Activated effector memory CD4-positive, alpha-beta T cell treated with Interleukin-2 at 50 U/mL for 16 hours (primary cell): ENCODE measurements at regions not wholly inside any gene's neighbourhood (a gene's known extent, or its start where the extent isn't known, plus 50 kb on each side); places are given as distances from the start of the nearest gene placed in this dataset.
"Not testable (repeated sequence)": the region's sequence is repeated elsewhere in the genome, so short reads cannot be mapped to it uniquely, and the experiment has no call there.

Experiments used
- DNase-seq: peaks from one replicate; pipeline ENCODE4 v3.0.0-alpha.2; 2020

DNA sequence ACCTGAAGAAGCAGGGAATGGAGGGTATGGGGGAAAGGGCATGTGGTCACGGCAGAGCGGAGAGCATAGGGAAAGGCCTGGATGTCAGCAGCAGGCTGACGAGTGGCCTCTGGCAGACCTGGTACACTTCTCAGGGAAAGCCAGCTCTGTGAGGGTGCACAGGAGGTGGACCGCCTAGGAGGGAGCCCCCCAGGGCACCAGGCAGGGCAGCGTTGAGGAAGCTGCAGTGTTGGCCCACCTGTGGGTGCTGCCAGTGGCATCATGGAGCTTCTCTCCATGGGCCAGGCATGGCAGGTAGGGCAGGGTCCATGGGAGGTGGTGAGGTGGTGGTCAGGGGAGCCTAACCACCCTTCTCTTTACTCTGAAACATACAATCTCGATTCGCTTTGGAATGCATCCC, 143.0 kb upstream of the PITX1 start:
- DNase-seq = no peak

DNA sequence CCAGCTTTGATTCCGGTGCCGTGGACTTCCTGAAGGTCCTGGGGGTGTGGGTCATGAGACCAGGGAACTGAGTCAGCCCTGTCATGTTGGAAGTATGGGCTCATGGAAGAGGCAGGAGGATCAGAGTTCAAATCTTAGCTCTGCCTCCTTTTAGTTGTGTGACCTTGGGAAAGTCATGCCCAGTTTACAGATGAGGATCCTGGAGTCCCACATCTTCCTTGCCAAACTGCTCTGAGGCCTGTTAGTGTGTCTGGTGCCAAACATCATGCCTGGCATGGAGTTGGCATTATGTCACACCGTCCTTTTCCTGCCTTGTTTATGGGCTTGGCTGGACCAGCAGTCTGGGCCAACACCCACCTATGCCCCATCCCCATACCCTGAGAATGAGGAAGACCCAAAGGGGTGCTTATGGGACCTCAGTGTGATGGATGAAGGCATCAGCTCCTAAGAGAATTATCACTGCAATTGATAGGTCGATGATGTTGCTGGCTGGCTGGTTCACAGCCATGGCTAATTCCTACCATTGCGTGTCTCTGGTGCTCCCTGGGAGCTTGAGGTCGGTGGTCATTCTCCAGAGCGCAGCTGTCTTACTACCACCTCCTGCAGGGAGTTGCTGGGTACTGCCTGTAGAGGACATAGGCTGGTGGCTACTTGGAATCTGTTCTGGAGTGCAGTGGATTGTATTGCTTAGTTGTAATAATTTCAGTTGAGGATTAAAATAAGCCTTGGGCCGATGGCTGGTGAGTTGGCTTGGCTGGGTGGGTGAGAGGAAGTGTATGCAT, 140.5 kb upstream of the PITX1 start:
- no peak for DNase-seq

DNA sequence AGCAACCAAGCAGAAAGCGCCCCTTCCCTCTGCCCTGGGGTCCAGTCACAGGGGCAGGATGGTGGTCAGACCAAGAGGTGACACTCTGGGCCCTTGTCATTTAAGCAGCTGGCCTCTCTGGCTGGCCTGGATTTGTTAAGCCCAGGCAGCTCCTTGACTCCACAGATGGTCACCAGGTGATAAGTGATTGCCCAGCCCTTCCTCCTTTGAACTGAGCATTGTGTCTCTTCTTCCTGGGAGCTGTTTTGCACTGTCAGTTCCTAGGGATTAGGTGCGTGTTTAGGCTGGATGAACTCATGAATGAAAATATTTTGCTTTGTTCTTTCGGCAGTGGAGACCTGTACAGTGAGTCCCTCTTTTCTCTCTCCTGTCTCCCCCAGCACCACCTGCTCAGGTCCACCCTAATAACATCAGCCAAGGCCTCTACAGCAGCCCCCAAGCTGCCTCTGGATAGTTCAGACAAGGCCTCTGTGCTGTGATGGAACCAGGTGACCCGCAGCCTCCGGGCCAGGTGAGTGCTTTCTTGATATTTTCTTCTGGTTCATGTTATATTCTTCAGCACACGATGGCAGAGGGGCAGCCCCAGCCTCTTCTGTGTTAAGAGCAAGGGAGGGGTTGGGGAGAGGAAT, 139.7 kb upstream of the PITX1 start:
- DNase-seq = no peak

DNA sequence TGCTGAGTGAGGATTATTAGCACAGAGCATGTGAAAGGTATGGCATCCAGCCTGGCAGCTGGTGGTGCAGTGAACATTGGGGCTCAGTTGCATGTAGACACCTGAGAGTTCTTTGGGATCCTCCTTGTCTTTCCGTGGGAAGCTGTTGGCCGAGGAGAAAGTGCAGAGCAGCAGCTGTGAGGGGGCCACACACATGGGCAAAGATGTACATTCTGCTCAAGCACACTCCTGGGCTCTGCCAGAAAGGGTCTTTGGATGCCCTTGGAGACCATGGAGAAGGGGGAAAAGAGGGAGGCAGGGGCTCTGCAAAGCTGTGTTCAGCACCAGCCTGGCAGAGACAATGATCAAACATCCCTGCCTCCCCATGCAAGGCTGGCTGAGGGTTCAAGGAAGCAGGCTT, 138.7 kb upstream of the PITX1 start:
- DNase-seq = no peak

DNA sequence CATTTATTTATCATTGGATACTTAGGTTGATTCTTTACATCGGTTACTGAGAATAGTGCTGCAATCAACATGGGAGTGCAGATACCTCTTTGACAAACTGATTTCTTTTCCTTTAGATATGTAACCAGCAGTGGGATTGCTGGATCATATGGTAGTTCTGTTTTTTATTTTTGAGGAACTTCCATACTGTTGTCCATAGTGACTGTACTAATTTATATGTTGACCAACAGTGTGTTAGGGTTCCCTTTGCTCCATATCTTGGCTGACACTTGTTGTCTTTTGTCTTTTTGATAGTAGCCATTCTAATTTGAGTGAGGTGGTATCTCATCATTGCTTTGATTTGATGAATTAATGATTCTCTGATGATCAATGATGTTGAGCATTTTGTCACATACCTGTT, 137.3 kb upstream of the PITX1 start:
- no peak for DNase-seq

DNA sequence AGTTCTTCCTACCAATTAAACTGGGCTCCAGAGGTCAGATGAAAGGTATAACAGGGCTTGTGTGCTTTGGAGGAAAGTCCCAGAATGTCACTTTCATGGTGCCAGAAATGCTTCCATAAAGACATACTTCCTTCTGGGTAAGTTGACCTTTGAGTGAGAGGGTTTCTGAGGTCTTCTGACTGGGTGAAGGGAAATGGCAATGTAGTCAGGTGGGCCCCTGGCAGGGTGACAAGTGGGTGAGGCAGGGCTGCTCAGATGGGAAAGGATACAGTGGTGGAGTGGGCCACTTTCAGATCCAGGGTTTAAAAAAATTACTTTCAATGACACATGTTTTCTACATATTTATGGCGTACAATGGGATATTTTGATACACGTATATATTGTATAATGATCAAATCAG, 136.5 kb upstream of the PITX1 start:
- no peak for DNase-seq

DNA sequence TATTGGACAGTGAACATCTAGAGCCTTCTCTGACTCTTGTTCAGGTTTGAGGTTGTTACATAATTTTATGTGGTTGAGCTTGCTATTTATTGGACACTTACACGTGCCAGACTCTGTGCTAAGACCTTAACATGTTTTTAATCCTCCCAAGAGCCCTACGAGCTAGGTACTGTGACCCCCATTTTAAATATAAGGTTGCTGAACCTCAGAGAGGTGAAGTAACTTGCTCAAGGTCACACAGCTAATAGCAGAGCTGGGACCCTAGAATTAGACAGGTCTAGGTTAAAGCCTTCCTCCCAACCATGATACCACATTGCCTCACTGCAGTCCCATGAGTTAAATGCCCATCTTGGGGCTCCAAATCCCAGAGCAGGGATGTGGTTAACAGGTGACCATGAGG, 135.7 kb upstream of the PITX1 start:
- no peak for DNase-seq

DNA sequence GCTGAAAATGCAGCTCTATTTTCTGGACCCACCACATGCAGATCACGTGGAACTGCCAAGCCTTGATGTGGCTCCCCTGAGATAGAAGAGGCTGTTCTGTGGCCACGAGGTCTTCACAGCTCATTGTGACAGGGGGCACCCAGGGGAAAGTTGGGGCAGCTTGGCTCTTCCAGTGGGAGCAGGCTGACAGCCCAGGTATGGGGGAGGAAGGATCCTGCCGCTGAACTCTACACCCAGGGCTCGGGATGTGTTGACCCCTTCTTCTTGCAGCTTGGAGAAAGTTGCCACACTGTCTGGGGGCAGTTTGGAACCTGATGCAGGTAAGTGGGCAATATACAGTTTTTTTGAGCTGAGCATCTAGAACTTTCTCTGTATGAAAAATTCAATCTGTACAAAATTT, 133.6 kb upstream of the PITX1 start:
- no peak for DNase-seq

DNA sequence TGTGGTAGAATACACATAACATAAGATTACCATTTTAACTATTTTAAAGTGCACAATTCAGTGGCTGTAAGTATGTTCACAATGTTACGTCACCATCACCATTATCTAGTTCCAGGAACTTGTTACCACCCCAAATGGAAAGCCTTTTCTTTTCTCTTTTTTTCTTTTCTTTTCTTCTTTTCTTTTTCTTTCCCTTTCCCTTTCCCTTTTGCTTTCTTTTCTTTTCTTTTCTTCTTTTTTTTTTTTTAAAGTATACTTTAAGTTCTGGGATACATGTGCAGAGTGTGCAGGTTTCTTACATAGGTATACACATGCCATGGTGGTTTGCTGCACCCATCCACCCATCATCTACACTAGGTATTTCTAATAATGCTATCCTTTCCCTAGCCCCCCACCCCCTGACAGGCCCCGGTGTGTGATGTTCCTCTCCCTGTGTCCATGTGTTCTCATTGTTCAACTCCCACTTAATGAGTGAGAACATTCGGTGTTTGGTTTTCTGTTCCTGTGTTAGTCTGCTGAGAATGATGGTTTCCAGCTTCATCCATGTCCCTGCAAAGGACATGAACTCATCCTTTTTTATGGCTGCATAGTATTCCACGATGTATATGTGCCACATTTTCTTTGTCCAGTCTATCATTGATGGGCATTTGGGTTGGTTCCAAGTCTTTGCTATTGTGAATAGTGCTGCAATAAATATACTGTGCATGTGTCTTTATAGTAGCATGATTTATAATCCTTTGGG, 131.0 kb upstream of the PITX1 start:
- not testable (repeated sequence) for DNase-seq

DNA sequence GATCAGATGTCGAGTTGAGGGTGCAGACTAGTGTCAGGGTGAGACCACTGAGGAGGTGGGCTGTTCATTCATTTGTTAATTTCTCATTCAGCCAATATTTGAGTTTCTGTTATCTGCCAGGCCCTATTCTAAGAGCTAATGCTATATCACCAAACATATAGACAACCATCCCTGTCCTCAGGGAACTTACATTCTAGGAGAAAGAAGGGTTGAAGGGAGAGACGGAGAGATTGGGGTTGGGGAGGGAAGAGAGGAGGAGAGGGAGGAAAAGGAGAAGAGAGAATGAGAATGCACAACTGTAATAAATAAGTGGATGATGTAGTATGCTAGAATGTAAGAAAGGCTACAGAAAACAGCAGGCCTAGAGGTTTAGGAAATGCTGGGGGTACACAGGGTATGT, 129.9 kb upstream of the PITX1 start:
- DNase-seq = no peak

DNA sequence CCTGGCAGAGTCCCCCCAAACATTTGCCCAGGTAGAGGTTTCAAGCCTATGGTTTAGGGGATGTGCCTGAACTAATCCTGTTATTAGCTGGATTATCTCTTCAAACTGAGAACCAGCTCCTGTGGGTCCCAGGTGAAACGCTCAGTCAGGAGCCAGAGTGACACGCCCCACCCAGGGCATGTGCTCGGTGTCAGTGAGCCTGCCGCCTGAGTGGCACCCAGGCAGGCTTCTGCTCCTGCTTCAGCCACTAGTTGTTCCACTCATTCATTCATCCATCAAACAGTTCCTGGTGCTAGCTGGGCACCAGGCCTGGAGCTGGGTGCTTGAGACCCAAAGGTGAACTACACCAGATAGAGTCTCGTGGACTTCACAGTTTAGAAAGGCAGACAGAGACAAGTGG, 129.4 kb upstream of the PITX1 start:
- no peak for DNase-seq

DNA sequence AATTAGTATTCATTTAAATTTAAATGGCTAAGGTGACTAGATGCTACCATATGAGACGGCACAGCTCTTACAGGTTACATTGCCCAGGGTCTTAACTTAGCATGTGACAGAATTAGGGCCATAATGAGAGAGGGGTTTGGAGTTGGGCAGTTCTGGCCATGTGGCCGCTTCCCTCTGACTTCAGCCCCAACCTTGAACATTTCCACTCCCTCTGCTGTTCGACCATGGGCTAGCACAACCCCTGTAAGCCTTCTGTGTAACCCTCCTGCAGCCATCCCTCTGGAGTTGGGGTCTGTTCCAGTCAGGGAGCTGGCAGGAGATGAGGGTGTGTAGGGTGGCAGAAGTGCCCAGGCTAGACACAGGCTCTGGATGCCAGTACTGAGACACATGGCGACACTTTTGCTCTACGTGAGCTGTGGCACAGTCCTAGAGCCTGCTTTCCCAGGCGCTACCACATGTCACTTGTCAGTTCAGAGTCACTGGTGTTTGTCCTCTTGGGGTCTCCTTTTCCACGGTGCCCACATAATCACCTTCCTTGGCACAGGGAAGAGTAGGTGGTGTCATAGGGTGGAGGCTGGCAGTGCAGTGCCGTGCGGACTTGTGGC, 128.7 kb upstream of the PITX1 start:
- no peak for DNase-seq

DNA sequence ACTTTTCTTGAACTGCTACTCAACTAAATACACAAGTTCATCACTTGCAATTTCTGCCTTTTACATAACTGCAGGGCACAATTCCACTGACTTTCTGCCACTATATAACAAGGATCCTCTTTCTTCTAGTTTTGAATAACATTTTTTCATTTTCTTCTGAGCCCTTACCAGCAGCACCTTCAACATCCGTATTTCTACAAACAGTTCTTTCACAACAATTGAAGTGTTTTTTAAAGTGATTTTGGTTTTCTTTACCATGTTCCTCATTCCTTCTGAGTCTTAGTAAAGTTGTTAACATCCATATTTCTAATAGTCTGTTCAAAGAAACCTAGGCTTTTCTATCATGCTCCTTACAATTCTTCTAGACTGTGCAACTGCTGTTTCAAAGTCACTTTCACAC, 127.2 kb upstream of the PITX1 start:
- no peak for DNase-seq

DNA sequence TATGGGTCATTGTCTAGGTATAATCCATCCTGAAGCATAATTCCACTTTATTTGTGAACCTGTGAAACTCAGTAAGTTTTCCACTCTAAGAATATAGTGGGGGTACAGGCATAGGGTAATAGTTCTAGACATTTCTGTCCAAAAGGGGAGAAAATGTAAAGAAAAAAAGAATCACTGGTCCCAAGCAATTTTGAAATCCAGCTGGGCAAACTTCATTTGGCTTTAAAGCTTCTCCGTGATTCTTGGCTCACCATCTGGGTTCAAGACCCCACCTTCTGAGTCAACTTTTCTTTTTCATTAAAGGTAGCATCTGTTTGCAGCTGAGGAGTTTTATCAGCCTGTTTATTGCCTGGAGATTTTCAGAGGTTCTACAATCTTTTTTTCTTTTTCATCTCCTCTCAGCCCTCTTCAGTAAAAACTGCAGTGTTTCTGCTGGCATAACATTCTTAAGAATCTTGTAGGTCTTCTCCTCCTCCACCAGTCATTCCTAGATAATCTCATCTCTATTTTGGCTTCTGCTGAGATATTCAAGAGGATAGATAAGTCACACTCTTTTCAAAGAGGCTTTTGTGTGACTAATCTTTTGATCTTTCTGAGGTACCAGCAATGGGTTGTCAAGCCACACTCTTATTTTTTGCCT, 126.1 kb upstream of the PITX1 start:
- no peak for DNase-seq

DNA sequence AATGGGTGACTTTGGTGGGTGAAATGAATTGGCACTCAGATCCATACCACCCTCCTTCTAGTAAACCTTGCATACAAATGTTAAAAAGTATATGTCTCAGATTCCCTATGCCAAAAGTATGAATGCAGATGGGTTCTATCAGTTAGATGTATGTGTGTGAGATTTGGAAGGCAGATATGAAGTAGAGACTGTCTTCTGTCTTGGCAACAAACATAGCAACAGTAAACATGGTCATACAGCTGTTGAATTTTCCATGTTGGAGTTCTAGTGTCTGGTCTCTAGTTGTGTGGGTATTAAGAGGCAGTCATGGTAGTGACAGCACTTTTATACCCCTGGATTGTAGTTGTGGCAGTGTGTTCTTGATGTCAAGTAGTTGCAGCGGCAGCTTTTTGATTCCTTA, 125.6 kb upstream of the PITX1 start:
- DNase-seq = no peak

DNA sequence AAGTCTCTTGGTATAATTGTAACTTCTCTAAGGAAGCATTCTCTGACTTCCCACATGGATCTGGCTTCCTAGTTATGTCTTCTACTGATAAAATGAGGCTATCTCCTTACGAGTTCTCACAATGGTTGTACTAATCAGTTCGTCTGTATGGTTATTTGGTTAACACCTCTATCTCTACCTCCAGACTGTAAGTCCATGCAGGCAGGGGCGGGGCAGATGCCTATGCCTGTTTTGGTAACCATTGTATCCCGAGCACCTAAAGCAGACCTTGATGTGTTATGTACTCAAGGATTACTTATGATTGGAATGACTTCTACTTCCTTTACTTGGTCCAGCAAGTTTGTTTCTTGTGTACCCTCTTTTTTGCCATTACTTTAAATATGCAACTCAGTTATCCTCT, 125.0 kb upstream of the PITX1 start:
- no peak for DNase-seq

DNA sequence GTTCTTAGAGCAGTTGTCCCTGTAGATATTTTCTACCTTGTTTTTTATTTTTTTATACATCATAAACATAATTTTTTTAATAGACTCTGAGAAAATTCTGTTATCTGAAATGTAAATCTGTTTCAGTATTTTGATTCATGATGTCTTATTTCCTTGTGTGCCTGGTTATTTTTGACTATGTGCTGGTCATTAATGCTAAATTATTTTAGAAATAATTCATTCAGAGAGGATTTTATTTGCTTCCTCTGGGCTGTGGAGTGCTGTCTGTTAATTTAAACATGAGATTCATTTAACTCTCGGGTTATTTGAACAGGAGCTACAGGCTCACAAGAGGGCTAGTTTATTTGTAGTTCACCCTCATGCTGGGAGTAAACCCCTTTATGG, 124.3 kb upstream of the PITX1 start:
- no peak for DNase-seq

DNA sequence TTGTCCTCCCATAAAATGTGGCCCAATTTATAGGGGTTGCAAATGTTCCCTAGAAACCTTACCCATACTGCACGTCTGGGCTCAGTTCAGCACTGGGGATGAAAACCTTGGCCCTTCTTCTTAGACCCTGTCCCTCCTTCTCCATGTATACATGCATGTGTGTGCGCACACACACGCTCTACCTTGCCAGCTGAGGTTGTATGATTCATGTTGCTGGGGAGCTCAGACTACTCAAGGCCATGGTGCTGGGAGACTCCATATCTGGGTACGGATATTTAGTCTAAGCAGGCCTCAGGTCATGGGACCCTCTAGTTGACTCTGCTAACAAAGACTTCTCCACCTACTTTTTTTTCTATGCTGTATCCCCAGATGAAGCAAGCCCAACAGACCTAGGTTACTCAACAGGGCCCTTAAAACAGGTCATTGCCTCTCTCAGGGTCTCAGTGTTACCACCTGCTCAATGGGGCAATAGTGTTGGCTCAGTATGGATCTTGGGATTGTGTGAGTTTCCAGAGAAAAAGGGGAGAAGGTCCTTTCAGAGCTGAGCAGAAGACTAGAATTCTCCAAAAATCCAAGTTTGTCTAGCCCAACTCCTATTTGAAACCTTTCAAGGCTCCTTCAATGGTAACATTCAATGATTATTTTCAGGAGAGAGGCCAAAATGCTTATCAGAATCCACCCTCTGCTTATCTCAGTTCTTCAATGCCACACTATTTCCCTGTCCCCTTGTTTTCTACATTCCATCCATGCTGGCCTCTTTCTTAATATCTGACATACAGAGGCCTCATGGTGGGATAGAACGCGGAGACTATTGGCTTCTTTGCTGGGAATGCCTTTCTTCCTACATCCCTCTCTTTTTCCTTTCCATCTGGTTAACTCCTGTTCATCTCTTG, 123.6 kb upstream of the PITX1 start:
- DNase-seq = no peak

DNA sequence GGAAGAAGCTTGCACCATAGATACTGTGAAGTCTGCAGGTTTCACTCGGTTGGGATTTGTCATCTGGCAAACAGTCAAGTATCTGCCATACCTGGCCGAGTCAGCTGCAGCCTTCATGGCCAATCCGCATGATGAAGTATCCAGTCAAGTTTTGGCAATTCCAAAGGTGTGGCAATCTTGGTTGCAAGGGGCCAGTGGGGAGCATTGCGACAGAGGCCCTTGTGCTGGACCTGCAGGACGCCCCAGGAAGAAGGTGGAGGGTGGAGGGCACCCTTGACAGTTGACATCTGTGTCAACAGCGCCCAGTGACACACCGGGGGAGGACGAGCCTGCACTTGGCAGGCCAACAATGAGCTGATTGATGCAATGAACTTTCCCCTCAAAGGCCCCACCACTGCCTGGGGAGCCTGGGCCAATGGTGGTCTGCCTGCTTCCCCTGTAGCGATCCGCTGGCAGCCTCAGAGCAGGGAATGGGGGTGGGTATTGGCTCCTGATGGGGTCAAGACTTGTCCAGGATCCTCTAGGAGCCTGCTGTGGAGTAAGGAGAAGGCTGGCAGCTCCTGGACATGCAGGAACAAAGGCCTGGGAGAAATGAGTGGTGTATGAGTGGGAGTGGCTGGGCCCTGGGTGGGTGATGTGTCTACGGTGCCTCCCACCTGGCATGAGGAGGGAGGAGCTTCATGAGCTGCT, 122.8 kb upstream of the PITX1 start:
- no peak for DNase-seq

DNA sequence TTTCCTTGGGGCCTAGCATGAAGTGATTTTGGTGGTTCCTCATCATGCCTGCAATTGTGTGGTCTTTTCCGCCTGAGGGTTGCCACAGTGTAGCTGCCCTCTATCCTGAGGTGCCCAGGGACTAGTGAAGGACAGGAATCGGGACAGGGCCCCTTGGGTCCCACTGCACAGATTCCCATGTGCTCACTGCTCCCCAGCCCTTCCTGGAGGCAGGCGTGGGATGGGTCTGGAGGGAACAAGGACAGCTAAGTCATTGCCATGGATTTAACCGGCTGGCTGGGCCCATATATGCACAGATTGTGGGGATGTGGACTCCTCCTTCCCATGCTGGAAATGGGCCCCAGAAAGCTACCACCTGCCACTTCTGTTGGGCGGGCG, 122.3 kb upstream of the PITX1 start:
- no peak for DNase-seq

DNA sequence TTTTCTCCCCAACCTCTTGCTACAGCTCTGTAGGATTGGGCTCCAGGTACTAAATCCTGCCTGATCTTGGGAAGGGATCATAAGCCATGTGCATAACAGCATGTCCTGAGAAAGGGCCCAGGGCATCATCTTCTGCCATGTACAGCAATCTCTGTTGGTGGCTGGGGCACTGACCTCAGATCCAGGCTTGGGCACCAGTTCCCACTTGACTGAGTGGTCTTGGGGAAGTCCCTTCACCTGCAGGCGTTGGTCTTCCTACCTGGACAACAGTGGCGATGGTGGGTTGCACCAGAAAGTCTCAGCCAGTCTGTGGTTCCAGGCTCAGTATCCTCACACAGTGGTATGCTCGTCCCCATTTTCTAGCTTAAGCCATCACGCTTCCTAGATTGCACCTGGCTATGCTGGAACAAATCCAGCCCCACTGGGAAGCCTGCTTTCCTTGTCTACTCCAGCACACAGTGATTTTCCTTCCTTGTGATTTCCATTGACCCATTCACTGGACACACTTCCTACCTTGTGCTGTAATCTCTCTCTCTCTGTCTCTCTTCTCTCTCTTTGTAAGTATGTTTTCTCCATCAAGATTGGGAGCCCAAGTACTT, 121.7 kb upstream of the PITX1 start:
- DNase-seq = no peak
